Mesendoderm (in vitro differentiated cells): ENCODE measurements at regions not wholly inside any gene's neighbourhood (a gene's known extent, or its start where the extent isn't known, plus 50 kb on each side); places are given as distances from the start of the nearest gene placed in this dataset.
"Not testable (repeated sequence)": the region's sequence is repeated elsewhere in the genome, so short reads cannot be mapped to it uniquely, and the experiment has no call there.

Source experiments
- DNase-seq: peaks from one replicate; pipeline ENCODE4 v3.0.0; 2013
- H2AK5ac ChIP-seq: 2 replicates; pipeline ENCODE4 v1.6.1; 2013; ENCODE audit warnings: low read length, inconsistent platforms
- H2BK120ac ChIP-seq: 2 replicates; pipeline ENCODE4 v1.6.1; 2013; ENCODE audit warnings: low read depth, mild to moderate bottlenecking, low read length, moderate library complexity, mixed read lengths
- H2BK15ac ChIP-seq: replicated peaks from 2 replicates; pipeline ENCODE4 v1.6.1; 2013; ENCODE audit warnings: low read depth, mild to moderate bottlenecking, moderate library complexity
- H2BK5ac ChIP-seq: 2 replicates; pipeline ENCODE4 v1.6.1; 2013; ENCODE audit warnings: low read length, inconsistent platforms
- H3K18ac ChIP-seq: 2 replicates; pipeline ENCODE4 v1.6.1; 2013; ENCODE audit warnings: mild to moderate bottlenecking, low read length, mixed read lengths
- H3K23ac ChIP-seq: one replicate; pipeline ENCODE4 v1.6.1; 2013; ENCODE audit warnings: low read length
- H3K27ac ChIP-seq: 2 replicates; pipeline ENCODE4 v1.5.1; 2013; ENCODE audit warnings: low read depth, mild to moderate bottlenecking, inconsistent platforms, low read length, moderate library complexity
- H3K27me3 ChIP-seq: 2 replicates; pipeline ENCODE4 v1.6.1; 2013; ENCODE audit warnings: low read length, control low read depth, mild to moderate bottlenecking, inconsistent platforms; ENCODE audit not compliant: insufficient read depth, poor library complexity
- H3K36me3 ChIP-seq: 2 replicates; pipeline ENCODE4 v1.6.1; 2013; ENCODE audit warnings: low read length, inconsistent platforms; ENCODE audit not compliant: control insufficient read depth, insufficient read depth
- H3K4ac ChIP-seq: one replicate; pipeline ENCODE4 v1.6.1; 2013; ENCODE audit warnings: low read depth, mild to moderate bottlenecking, low read length, moderate library complexity
- H3K4me1 ChIP-seq: 2 replicates; pipeline ENCODE4 v1.6.1; 2013; ENCODE audit warnings: low read depth, low read length, inconsistent platforms; ENCODE audit not compliant: control insufficient read depth
- H3K4me2 ChIP-seq: 2 replicates; pipeline ENCODE4 v1.6.1; 2013; ENCODE audit warnings: low read length
- H3K4me3 ChIP-seq: 2 replicates; pipeline ENCODE4 v1.5.1; 2013; ENCODE audit warnings: mild to moderate bottlenecking, low read length
- H3K56ac ChIP-seq: one replicate; pipeline ENCODE4 v1.6.1; 2013; ENCODE audit warnings: low read length
- H3K79me1 ChIP-seq: 2 replicates; pipeline ENCODE4 v1.6.1; 2013; ENCODE audit warnings: low read length, inconsistent platforms
- H3K79me2 ChIP-seq: 2 replicates; pipeline ENCODE4 v1.6.1; 2013; ENCODE audit warnings: mild to moderate bottlenecking, low read length; ENCODE audit not compliant: control insufficient read depth, insufficient read depth
- H3K9ac ChIP-seq: 2 replicates; pipeline ENCODE4 v1.6.1; 2013; ENCODE audit warnings: low read length, inconsistent platforms
- H4K5ac ChIP-seq: one replicate; pipeline ENCODE4 v1.6.1; 2013; ENCODE audit warnings: low read length
- H4K8ac ChIP-seq: one replicate; pipeline ENCODE4 v1.6.1; 2013; ENCODE audit warnings: low read depth, mild to moderate bottlenecking, control low read depth, low read length, moderate library complexity
- WGBS: extraction: QIAGEN DNeasy Blood & Tissue Kit; methylation state at CpG from one replicate; pipeline ENCODE4 v1.1.7; 2013; ENCODE audit warnings: low lambda C conversion rate, missing lambda C conversion rate; ENCODE audit not compliant: insufficient coverage; ENCODE audit errors: extremely low coverage; 5-methylcytosine and 5-hydroxymethylcytosine counted together

GRCh38 chr1:178037510-178038253 lies 56.2 kb upstream of the RASAL2 start:
- Histone ChIP-seq H3K79me2 (no peaks in the 10 kb centered on the region), H3K79me1 (no peaks in the 10 kb centered on the region), H2BK15ac (no peak overlapping the region), H4K8ac (no peak overlapping the region), H4K5ac (no peak overlapping the region), H3K18ac (no peak overlapping the region), H3K27me3 (no peaks in the 10 kb centered on the region), H3K4me1 (no peaks in the 10 kb centered on the region), H2AK5ac (no peak overlapping the region), H2BK5ac (no peak overlapping the region), H3K36me3 (no peaks in the 10 kb centered on the region), H3K4me2 (peak overlapping the region; percentile 25), H3K23ac (no peak overlapping the region), H3K27ac (no peak overlapping the region), H3K4ac (peak overlapping the region; percentile 46), H3K56ac (peak overlapping the region; percentile 60), H3K4me3 (no peak overlapping the region), H2BK120ac (no peak overlapping the region), H3K9ac (peak overlapping the region; percentile 32)
- WGBS, result no CpG with 5 or more reads among the region's 58 CpGs
- DNase-seq, result peak; percentile 84

GRCh38 chr1:178038372-178038771 lies 55.5 kb upstream of the RASAL2 start:
- Histone ChIP-seq H3K56ac (peak overlapping the region; percentile 49), H3K4me2 (no peak overlapping the region), H3K36me3 (no peaks in the 10 kb centered on the region), H3K4me3 (no peak overlapping the region), H2AK5ac (no peak overlapping the region), H3K79me2 (no peaks in the 10 kb centered on the region), H4K5ac (no peak overlapping the region), H2BK120ac (no peak overlapping the region), H3K23ac (no peak overlapping the region), H2BK15ac (no peak overlapping the region), H3K9ac (peak overlapping the region; percentile 13), H3K18ac (no peak overlapping the region), H3K27me3 (no peaks in the 10 kb centered on the region), H3K79me1 (no peaks in the 10 kb centered on the region), H3K27ac (no peak overlapping the region), H4K8ac (no peak overlapping the region), H3K4ac (no peak overlapping the region), H2BK5ac (no peak overlapping the region), H3K4me1 (no peaks in the 10 kb centered on the region)
- WGBS, result no CpG with 5 or more reads among the region's 11 CpGs
- DNase-seq, result no peak

- Histone ChIP-seq H3K9ac (no peak overlapping the region), H3K27me3 (no peaks in the 10 kb centered on the region)
- no CpG with 5 or more reads among the region's 2 CpGs for WGBS
Observed at GRCh38 chr1:178039891-178040290, 54.0 kb upstream of the RASAL2 start.

GRCh38 chr1:178043940-178044339 lies 50.0 kb upstream of the RASAL2 start:
- H3K36me3 ChIP-seq, H3K9ac ChIP-seq, H2BK15ac ChIP-seq, H3K18ac ChIP-seq, H3K79me1 ChIP-seq, H3K4me1 ChIP-seq, H3K23ac ChIP-seq, H3K79me2 ChIP-seq, H3K56ac ChIP-seq, H2BK5ac ChIP-seq, H3K4ac ChIP-seq, DNase-seq, H3K27me3 ChIP-seq, H2BK120ac ChIP-seq, H3K4me3 ChIP-seq, H3K4me2 ChIP-seq, H4K8ac ChIP-seq, H2AK5ac ChIP-seq, H3K27ac ChIP-seq, H4K5ac ChIP-seq: not testable (repeated sequence)
- WGBS, result no CpG with 5 or more reads among the region's 4 CpGs

More at GRCh38 chr1:178039891-178040290, 54.0 kb upstream of the RASAL2 start:
- Histone ChIP-seq H3K4me1 (no peaks in the 10 kb centered on the region), H3K18ac (no peak overlapping the region), H3K4ac (no peak overlapping the region), H3K36me3 (no peaks in the 10 kb centered on the region), H2BK5ac (no peak overlapping the region), H2AK5ac (no peak overlapping the region), H3K56ac (no peak overlapping the region), H4K5ac (no peak overlapping the region), H3K4me3 (no peak overlapping the region), H2BK120ac (no peak overlapping the region), H3K27ac (no peak overlapping the region), H3K79me2 (no peaks in the 10 kb centered on the region), H3K4me2 (no peak overlapping the region), H4K8ac (no peak overlapping the region), H3K23ac (no peak overlapping the region), H3K79me1 (no peaks in the 10 kb centered on the region), H2BK15ac (no peak overlapping the region)
- DNase-seq, result no peak
